NOMO-1 treated with dmso at 0.1 percent for 144 hours (cell line): ENCODE measurements at regions not wholly inside any gene's neighbourhood (a gene's known extent, or its start where the extent isn't known, plus 50 kb on each side); places are given as distances from the start of the nearest gene placed in this dataset.

Experiments used
- DNase-seq: peaks from one replicate; lab custom pipeline; 2025; ENCODE audit not compliant: unreplicated experiment; lab: John Stamatoyannopoulos, UW

GRCh38 chr2:199629301-199629700 lies 171.6 kb upstream of the SATB2 start:
- DNase-seq: no peak

DNA sequence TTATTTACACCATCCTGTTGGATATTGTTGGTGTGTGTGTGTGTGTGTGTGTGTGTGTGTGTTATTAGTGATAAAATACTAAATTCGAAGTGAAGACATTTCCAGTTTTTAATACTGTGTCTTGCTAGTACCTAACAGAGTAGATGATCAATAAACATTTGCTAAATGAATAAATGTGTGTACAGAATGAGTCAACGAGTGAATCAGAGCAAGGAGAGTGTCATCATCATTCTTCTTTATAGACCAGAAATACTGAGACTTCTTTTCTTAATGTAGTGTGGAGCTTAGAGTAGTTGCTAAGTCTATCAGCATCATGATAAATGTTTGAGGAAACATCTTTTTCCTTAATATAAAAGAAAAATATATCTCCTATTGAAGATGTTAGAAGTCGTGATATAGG lies 169.7 kb upstream of the SATB2 start:
- DNase-seq: no peak

- no peak for DNase-seq
Measured at GRCh38 chr2:199624958-199625357, 167.2 kb upstream of the SATB2 start.

- DNase-seq: no peak
Measured at GRCh38 chr2:199612509-199613130, 154.9 kb upstream of the SATB2 start.

DNA sequence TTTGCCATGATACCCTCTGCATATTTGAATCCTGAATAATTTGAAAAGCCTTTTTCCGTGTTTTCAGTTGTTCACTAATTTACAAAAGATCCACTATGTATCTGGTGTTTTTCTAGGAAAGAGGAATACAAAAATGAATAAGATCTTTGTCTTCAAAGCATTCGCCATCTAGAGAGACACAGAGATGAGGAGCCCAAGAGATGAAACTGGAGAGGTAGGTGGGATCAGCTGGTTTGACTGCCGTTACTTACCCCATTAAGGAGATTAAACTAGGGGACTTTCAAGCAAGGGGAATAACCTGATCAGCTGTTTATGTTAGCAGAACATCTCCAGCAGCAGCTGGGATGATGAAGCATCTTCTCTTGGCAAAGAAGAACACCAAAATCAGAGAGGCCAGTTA lies 150.2 kb upstream of the SATB2 start:
- no peak for DNase-seq

- DNase-seq: no peak
Measured at GRCh38 chr2:199606193-199606780, 148.5 kb upstream of the SATB2 start.

DNA sequence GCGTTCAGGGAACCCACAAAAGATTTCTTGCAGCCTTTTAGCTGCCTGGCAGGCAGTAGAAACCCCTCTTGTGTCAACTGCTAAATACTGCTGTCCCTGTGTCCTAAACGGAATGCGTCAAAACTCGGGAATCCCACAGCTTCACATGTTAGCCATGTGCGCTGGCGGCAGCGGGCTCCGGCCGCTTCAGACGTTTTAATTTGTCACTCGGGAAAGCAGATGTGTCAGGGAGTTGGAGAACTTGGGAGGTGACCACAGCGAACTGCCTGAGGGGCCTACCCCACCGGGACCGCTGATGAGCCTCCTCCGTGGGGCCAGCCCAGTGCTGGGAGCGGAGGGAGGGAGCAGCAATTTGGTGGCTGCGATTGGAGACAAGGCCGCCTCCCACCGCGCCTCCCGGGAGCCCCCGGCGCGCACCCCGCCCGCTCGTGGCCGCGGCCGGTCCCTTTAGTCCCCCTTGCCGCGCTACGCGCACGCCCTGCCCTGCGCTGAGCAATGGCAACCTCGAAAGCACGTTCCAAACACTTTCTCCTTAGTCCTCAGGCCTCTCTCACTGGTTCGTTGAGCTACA lies 146.1 kb upstream of the SATB2 start:
- DNase-seq: no peak

GRCh38 chr2:199602896-199603717 lies 145.4 kb upstream of the SATB2 start:
- no peak for DNase-seq

DNA sequence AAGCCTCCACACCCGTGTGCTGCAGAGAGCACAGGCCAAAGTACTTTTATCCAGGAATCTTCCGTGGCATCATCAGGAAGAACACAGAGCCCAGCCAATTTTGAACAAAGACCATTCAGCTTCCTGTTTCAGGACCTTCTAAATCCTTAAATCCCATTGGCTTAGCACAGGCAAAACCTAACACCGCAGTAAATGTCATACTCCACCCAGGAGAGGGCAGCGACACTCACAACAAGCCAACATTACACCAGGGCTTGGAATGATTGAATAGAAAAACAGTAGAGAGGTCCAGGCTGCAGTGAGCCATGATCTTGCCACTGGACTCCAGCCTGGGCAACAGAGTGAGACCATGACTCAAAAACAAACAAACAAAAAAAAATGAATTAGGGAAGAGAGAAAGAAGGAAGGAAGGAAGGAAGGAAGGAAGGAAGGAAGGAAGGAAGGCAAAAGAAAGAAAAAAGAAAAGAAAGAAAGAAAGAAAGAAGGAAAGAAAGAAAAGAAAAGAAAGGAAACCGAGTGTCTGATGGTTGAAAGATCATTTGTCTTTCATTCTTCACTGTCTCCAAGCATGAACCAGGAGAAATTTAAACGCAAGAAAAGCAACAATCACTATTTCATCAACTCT lies 144.6 kb upstream of the SATB2 start:
- DNase-seq: no peak

DNA sequence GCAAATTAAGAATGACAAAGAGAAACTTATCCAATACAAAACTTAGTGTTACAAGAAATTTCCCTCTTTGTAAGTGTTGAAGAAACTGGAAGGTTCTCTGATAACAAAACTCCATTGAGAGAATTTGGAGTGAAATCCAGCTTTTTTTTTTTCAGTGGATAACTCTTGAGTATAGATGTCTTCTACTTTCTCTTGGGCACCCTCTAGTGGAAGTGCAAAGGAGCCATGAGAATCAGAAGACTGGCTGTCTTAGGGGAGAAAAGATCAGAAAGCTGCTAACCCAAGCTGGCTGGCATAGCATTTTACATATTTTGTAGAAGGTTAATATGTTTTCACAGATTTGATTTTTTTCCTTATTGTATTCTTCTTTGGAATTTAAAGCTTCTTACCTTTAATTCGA lies 138.8 kb upstream of the SATB2 start:
- no peak for DNase-seq

DNA sequence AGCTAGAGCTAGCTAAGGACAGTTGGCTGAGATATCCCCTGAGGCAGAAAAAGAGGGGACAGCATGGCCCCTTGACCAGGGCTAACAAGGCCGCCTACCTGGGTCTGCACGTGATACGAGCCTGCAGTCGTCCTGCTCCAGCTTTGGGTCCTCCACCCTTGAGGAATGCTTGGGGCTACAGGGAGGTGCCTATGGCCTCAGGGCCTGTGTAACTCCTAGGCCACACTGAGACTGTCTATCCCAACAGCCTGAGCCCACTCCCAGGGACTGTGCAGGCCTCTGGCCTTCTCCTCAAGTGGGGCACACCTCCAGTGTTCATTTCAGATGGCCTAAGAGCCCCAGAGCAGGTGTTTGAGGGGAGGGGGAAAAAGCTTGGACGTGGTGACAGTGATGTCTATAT lies 136.7 kb upstream of the SATB2 start:
- DNase-seq: no peak

DNA sequence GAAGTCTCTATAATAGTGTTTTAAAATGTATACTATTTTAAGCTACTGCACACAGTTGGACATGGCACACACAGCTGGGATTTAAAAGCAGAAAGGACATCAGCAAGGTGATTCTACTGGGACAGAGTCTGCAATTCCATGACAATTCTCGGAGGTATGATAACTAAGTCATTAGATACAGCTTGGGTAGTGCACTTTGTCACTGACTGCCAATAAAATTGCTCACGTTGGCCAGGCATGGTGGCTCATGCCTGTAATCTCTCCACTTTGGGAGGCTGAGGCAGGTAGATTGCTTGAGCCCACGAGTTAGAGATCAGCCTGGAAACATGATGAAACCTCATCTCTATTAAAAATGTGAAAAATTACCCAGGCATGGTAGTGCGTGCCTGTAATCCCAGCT lies 134.1 kb upstream of the SATB2 start:
- DNase-seq: no peak

DNA sequence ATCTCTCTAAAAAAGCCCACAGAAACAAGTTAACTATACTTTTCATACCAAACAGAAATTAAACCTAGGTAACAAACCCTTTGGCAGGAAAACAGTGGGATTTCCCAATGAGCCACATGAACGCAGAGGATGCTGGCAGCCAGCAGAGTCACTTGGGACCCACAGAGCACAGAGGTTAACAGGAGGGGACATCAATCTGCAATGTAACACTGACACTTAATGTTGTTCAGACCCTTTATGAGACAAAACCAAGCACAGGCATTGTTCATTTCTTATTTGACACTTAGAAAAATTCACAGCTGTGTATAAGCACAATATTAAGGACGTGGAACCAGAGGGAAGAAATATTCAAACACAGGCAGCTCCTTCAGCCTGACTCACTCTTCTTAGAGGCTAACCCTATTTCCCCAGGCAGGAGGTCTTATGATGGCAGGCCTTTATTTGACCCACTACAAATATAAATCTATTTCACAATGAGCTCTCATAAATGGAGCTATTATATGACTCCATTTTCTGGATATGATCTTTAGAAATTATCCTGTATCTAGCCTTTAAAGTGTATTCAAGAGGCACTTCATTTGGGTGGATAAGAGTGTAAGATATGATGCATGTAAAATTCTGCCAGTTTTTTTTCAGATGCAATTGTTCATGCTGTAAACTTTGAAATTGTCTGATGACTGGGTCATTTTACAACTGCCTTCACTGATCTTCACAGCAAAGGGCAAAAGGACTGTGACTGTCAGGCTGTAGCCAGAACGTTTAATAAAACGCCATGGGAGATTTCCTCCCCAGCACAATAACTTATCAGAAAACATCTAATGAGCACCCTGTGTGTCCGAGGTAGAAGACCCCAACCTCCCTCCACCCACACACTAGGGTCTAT lies 132.8 kb upstream of the SATB2 start:
- no peak for DNase-seq

GRCh38 chr2:199589306-199589705 lies 131.6 kb upstream of the SATB2 start:
- no peak for DNase-seq

DNA sequence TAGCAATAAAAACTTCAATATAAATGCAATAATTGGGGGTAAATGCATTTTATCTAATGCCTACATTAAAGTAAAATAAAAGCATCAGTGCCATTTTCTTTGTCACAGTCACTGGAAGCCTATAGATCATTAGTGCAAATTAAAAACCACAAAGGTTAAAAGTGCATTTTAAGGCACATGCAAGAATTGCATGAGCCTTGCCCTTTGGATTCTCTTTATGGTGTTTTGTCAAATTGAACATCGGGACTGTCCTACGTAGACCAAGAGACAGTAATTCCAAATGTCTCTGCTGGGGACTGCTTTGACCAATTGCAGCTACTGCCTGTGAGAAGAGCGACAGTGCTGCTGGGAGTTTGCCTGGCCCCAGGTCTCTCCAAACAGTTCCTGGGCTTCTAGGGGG lies 130.3 kb upstream of the SATB2 start:
- no peak for DNase-seq

DNA sequence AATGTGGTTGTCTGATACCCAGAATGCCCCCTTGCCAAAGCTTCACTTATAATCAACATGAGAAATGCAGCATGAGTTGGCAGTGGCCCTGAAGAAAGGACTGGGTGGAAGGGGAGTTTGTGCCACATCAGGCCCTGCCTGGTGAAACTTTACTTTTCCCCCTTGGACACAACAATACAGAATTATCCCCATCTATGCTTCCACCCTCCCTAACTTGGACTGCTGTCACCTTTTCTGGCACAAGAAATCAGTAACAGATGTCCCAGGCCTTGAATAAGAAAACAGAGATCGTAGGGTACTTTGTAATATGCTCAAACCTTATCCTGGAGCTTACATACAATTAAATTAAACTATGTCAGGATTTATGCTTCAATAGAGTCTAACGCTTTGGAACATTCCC lies 128.9 kb upstream of the SATB2 start:
- no peak for DNase-seq

DNA sequence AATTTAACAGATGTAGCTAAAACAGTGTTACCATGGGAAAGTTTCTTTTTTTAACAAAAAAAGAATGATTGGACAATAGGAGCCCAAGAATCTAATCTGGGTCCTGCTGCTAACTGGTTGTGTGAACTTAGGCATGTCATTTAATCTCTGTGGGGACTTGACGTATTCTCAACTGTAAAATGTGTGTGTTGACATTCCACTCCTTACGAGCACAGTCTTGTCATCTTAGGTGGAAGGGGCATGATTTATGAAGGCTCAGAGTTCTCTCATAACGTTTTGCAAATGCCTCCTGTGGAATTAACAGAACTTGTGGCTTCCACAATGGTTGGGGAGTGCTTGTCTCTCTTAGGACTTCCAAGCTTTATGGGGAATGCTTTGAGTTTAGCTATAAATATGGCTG lies 125.9 kb upstream of the SATB2 start:
- no peak for DNase-seq

DNA sequence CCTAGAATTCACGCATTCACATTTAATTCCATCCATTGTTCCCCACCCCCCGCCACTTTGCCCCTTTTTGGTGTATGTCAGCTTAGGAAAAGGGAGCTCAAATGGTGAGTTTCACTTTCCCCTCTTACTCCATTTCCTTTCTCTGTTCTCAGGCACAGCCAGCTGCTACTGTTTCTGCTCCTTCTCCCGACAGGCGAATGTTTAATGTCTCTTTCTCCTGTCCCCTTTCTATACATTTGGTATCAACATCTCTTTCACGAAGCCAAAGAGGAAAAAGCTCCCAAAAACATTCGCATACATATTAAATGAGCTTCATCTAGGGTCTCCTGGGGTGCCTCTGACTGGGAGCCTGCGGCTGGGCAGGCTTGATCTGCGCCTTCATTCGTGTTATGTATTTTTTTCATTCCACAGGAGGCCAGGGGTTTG lies 124.2 kb upstream of the SATB2 start:
- no peak for DNase-seq

- DNase-seq: no peak
Measured at GRCh38 chr2:199581408-199581807, 123.7 kb upstream of the SATB2 start.

DNA sequence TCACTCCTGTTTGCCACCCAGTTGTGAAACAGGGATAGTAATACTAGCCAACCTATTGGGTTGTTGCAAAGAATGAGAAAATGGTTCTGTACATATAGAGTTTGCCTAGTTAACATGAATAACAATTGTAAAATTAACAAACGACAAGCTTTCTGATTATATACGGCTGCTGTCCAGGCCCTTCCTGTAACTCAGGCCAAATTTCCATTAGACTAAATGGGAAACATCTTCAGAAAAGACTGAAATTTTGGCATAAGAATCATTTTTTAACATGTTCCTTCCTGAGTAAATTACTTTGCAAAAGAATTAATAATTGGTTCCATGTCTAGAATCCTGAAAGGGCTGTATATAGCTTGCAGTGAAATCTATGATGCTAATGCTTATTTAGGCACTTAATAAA lies 117.7 kb upstream of the SATB2 start:
- DNase-seq: no peak

- no peak for DNase-seq
Measured at GRCh38 chr2:199572571-199572970, 114.8 kb upstream of the SATB2 start.
